ENCODE measurements at regions not wholly inside any gene's neighbourhood (a gene's known extent, or its start where the extent isn't known, plus 50 kb on each side); places are given as distances from the start of the nearest gene placed in this dataset.

GRCh38 chr2:12330916-12331315 is 385.8 kb upstream of the TRIB2 start:
- DNase-seq, result no peak

GRCh38 chr2:12331698-12332097 is 385.0 kb upstream of the TRIB2 start:
- DNase-seq, result no peak

GRCh38 chr2:12333293-12333692 is 383.4 kb upstream of the TRIB2 start:
- DNase-seq, result no peak

GRCh38 chr2:12334412-12334966 is 382.2 kb upstream of the TRIB2 start:
- no peak for DNase-seq

GRCh38 chr2:12335131-12335530 is 381.6 kb upstream of the TRIB2 start:
- DNase-seq, result no peak

- DNase-seq, result no peak
These were observed 380.7 kb upstream of the TRIB2 start for GRCh38 chr2:12335995-12336394.

- DNase-seq, result no peak
These were observed 377.6 kb upstream of the TRIB2 start for GRCh38 chr2:12338946-12339697.

GRCh38 chr2:12340164-12340563 is 376.6 kb upstream of the TRIB2 start:
- no peak for DNase-seq

GRCh38 chr2:12341215-12341614 is 375.5 kb upstream of the TRIB2 start:
- DNase-seq, result no peak

- no peak for DNase-seq
These were observed 374.8 kb upstream of the TRIB2 start for GRCh38 chr2:12341920-12342319.

- DNase-seq, result no peak
These were observed 373.6 kb upstream of the TRIB2 start for GRCh38 chr2:12343141-12343540.

- no peak for DNase-seq
These were observed 369.7 kb upstream of the TRIB2 start for GRCh38 chr2:12347066-12347493.

GRCh38 chr2:12348216-12348615 is 368.5 kb upstream of the TRIB2 start:
- DNase-seq, result no peak

- DNase-seq, result no peak
These were observed 365.9 kb upstream of the TRIB2 start for GRCh38 chr2:12350821-12351220.

GRCh38 chr2:12352889-12353288 is 363.8 kb upstream of the TRIB2 start:
- peak; percentile 63 for DNase-seq

GRCh38 chr2:12361506-12361905 is 355.2 kb upstream of the TRIB2 start:
- no peak for DNase-seq

- no peak for DNase-seq
These were observed 353.6 kb upstream of the TRIB2 start for GRCh38 chr2:12363138-12363537.

GRCh38 chr2:12363569-12363968 is 353.2 kb upstream of the TRIB2 start:
- DNase-seq, result no peak

GRCh38 chr2:12369566-12369965 is 347.2 kb upstream of the TRIB2 start:
- no peak for DNase-seq

- DNase-seq, result no peak
These were observed 340.7 kb upstream of the TRIB2 start for GRCh38 chr2:12376025-12376424.

GRCh38 chr2:12379143-12379542 is 337.6 kb upstream of the TRIB2 start:
- no peak for DNase-seq

GRCh38 chr2:12381543-12382325 is 335.0 kb upstream of the TRIB2 start:
- no peak for DNase-seq

GRCh38 chr2:12382366-12382765 is 334.4 kb upstream of the TRIB2 start:
- no peak for DNase-seq

Measured in NCI-H1436 treated with DMSO at 0.1 percent for 48 hours (cell line).